ENCODE measurements at regions not wholly inside any gene's neighbourhood (a gene's known extent, or its start where the extent isn't known, plus 50 kb on each side); places are given as distances from the start of the nearest gene placed in this dataset.

DNA sequence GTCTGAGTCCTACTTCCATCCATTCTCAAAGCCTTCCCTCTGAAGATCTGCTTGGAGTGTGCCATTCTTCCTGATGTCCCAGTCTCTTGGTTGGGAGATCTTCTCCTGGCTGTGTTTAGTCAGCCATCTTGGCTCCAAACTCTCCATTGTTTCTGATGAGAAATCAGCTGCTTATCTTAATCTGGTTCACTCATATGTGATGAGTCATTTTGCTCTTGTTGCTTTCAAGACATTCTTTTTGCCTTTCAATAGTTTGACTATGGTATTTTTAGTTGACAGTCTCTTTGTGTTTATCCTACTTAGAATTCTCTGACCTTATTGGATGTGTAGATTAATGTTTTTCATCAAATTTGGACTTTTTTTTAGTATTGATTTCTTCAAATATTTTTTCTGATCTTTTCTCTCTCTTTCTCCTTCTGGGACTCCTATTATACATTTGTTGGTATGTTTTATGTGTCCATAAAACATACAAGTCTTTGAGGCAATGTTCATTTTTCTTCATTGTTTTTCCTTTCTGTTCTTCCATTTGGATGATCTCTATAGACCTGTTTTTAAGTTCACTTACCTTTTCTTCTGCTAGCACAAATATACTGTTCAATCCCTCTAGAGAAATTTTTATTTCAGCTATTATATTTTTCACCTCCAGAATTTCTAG is 77.2 kb upstream of the CLPB start:
- TF ChIP-seq, protein P1, sequence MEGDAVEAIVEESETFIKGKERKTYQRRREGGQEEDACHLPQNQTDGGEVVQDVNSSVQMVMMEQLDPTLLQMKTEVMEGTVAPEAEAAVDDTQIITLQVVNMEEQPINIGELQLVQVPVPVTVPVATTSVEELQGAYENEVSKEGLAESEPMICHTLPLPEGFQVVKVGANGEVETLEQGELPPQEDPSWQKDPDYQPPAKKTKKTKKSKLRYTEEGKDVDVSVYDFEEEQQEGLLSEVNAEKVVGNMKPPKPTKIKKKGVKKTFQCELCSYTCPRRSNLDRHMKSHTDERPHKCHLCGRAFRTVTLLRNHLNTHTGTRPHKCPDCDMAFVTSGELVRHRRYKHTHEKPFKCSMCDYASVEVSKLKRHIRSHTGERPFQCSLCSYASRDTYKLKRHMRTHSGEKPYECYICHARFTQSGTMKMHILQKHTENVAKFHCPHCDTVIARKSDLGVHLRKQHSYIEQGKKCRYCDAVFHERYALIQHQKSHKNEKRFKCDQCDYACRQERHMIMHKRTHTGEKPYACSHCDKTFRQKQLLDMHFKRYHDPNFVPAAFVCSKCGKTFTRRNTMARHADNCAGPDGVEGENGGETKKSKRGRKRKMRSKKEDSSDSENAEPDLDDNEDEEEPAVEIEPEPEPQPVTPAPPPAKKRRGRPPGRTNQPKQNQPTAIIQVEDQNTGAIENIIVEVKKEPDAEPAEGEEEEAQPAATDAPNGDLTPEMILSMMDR (conservative IDR thresholded peaks at IDR 0.05 in 1 of 2, IDR thresholded peaks at IDR 0.05 in 1 of 2; ENCODE audit: extremely low read depth in 1 of 2, insufficient read depth in 1 of 2, low read depth in 1 of 2, low read length in 2 of 2): no peak
- no peak for TF ChIP-seq EZH2 (IDR thresholded peaks at IDR 0.05; ENCODE audit: borderline replicate concordance, low read length)
